Fibroblast of the conjunctiva (primary cell): ENCODE measurements at regions not wholly inside any gene's neighbourhood (a gene's known extent, or its start where the extent isn't known, plus 50 kb on each side); places are given as distances from the start of the nearest gene placed in this dataset.

Experiments used
- DNase-seq: peaks from one replicate; pipeline ENCODE4 v3.0.0-alpha.2; 2010; ENCODE audit warnings: low read depth

GRCh38 chr10:69716711-69717560 lies 84.8 kb upstream of the COL13A1 start:
- DNase-seq, result no peak

GRCh38 chr10:69718951-69719350 lies 82.8 kb upstream of the COL13A1 start:
- DNase-seq, result no peak

- DNase-seq, result no peak
These were observed 79.9 kb upstream of the COL13A1 start for GRCh38 chr10:69721690-69722310.

GRCh38 chr10:69723653-69724052 lies 78.1 kb upstream of the COL13A1 start:
- DNase-seq, result no peak

- no peak for DNase-seq
These were observed 74.9 kb upstream of the COL13A1 start for GRCh38 chr10:69726850-69727249.

- DNase-seq, result no peak
These were observed 73.3 kb upstream of the COL13A1 start for GRCh38 chr10:69728335-69728870.

- DNase-seq, result no peak
These were observed 72.2 kb upstream of the COL13A1 start for GRCh38 chr10:69729326-69730048.

- DNase-seq, result no peak
These were observed 71.2 kb upstream of the COL13A1 start for GRCh38 chr10:69730251-69731156.

- no peak for DNase-seq
These were observed 70.5 kb upstream of the COL13A1 start for GRCh38 chr10:69731184-69731583.

GRCh38 chr10:69731698-69732097 lies 70.0 kb upstream of the COL13A1 start:
- DNase-seq, result no peak

- DNase-seq, result no peak
These were observed 69.4 kb upstream of the COL13A1 start for GRCh38 chr10:69732147-69732825.

- no peak for DNase-seq
These were observed 68.9 kb upstream of the COL13A1 start for GRCh38 chr10:69732826-69733150.

- no peak for DNase-seq
These were observed 67.9 kb upstream of the COL13A1 start for GRCh38 chr10:69733791-69734261.

GRCh38 chr10:69734416-69734796 lies 67.3 kb upstream of the COL13A1 start:
- no peak for DNase-seq

GRCh38 chr10:69734797-69735468 lies 66.8 kb upstream of the COL13A1 start:
- DNase-seq, result no peak

GRCh38 chr10:69736886-69737641 lies 64.6 kb upstream of the COL13A1 start:
- DNase-seq, result no peak

GRCh38 chr10:69738071-69738470 lies 63.6 kb upstream of the COL13A1 start:
- no peak for DNase-seq

- no peak for DNase-seq
These were observed 62.8 kb upstream of the COL13A1 start for GRCh38 chr10:69738858-69739435.

GRCh38 chr10:69739634-69740033 lies 62.1 kb upstream of the COL13A1 start:
- DNase-seq, result no peak
